Neuron (in vitro differentiated cells): ENCODE measurements at regions not wholly inside any gene's neighbourhood (a gene's known extent, or its start where the extent isn't known, plus 50 kb on each side); places are given as distances from the start of the nearest gene placed in this dataset.

Source experiments
- H2AFZ ChIP-seq: one replicate; pipeline ENCODE4 v1.6.1; 2013; ENCODE audit warnings: low read depth, mild to moderate bottlenecking, inconsistent platforms, low read length, moderate library complexity
- H3K27me3 ChIP-seq: one replicate; pipeline ENCODE4 v1.6.1; 2013; ENCODE audit warnings: low read length; ENCODE audit not compliant: insufficient read depth
- H3K36me3 ChIP-seq: one replicate; pipeline ENCODE4 v1.6.1; 2013; ENCODE audit warnings: low read length; ENCODE audit not compliant: insufficient read depth
- H3K4me1 ChIP-seq: one replicate; pipeline ENCODE4 v1.6.1; 2013; ENCODE audit warnings: low read length; ENCODE audit not compliant: insufficient read depth
- H3K4me3 ChIP-seq: 2 replicates; pipeline ENCODE4 v1.5.1; 2013; ENCODE audit warnings: mild to moderate bottlenecking, low read length, moderate library complexity
- H3K9me3 ChIP-seq: one replicate; pipeline ENCODE4 v1.6.1; 2013; ENCODE audit warnings: low read length

DNA sequence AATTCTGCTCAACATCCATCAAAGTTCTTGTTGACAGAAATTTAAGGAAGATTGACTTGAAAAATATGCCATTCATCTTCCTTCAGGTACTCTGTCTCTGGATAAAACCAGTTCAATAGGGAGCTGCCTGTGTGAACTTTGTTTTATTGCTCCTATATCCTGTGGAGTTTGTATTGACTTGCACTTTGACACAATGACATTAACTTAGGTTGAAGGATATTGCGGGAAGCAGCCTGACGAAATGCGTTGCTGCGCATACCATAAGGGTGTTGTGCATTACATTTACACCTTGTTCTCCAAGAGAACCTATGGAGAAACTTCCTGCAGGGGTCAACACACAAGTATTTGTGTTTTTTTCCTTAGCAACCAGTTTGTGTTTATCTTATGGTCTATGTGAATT is 185.4 kb upstream of the GRIK2 start:
- H3K4me1 ChIP-seq: no peaks in the 10 kb centered on the region
- no peaks in the 10 kb centered on the region for H3K36me3 ChIP-seq
- H2AFZ ChIP-seq: no peak overlapping the region
- no peaks in the 10 kb centered on the region for H3K9me3 ChIP-seq
- no peaks in the 10 kb centered on the region for H3K27me3 ChIP-seq
- H3K4me3 ChIP-seq: no peak overlapping the region

DNA sequence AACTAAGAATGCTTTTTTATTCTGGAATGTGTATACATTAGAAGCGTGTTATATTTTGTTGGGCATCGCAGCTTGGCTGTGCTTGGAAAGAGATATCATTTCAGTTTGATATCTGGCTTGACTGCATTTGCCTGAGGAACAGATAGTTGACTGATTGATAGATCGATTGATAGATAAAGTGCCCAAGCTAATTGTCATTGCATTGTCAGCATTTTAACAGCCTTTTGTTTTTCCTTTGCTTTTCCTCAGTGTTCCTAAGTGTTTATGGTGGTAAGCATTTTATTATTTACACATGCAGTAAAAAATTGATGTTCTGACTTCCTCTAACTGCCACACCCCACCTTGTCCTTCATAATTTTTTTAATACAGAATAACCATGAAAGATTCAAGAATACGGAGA is 180.9 kb upstream of the GRIK2 start:
- no peaks in the 10 kb centered on the region for H3K9me3 ChIP-seq
- no peaks in the 10 kb centered on the region for H3K36me3 ChIP-seq
- H3K4me1 ChIP-seq: no peaks in the 10 kb centered on the region
- H3K4me3 ChIP-seq: no peak overlapping the region
- no peak overlapping the region for H2AFZ ChIP-seq
- H3K27me3 ChIP-seq: no peaks in the 10 kb centered on the region

- Histone ChIP-seq H2AFZ (no peak overlapping the region), H3K4me3 (no peak overlapping the region), H3K4me1 (no peaks in the 10 kb centered on the region), H3K36me3 (no peaks in the 10 kb centered on the region), H3K27me3 (no peaks in the 10 kb centered on the region), H3K9me3 (no peaks in the 10 kb centered on the region)
These were observed 171.5 kb upstream of the GRIK2 start for GRCh38 chr6:101222007-101222406.

GRCh38 chr6:101224751-101225150 is 168.8 kb upstream of the GRIK2 start:
- Histone ChIP-seq H3K27me3 (no peaks in the 10 kb centered on the region), H2AFZ (no peak overlapping the region), H3K36me3 (no peaks in the 10 kb centered on the region), H3K9me3 (no peaks in the 10 kb centered on the region), H3K4me3 (no peak overlapping the region), H3K4me1 (no peaks in the 10 kb centered on the region)

GRCh38 chr6:101226677-101227135 is 166.8 kb upstream of the GRIK2 start:
- Histone ChIP-seq H3K36me3 (no peaks in the 10 kb centered on the region), H3K27me3 (no peaks in the 10 kb centered on the region), H2AFZ (no peak overlapping the region), H3K4me1 (no peaks in the 10 kb centered on the region), H3K9me3 (no peaks in the 10 kb centered on the region), H3K4me3 (no peak overlapping the region)

DNA sequence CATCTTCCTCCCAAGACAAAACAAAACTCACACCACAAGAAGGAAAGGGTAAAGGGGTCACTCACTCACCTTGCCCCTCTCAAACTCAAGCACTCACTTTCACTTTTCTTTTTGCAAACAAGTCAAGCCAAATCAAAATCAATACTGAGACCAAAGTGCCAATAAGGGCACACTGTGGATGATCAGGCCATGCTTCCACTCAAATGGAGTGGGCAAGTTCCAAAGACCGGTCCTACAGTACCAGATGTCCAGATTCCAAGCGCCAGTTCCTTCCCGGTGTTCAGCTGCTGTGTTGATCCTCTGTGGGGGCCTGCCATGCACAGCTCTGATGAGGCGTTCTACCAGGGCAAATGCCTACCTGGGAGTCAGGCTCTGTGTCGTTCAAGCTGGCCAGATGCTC is 162.6 kb upstream of the GRIK2 start:
- H3K4me1 ChIP-seq: no peaks in the 10 kb centered on the region
- H3K36me3 ChIP-seq: no peaks in the 10 kb centered on the region
- no peak overlapping the region for H2AFZ ChIP-seq
- H3K4me3 ChIP-seq: no peak overlapping the region
- H3K9me3 ChIP-seq: no peaks in the 10 kb centered on the region
- no peaks in the 10 kb centered on the region for H3K27me3 ChIP-seq

- Histone ChIP-seq H3K9me3 (no peaks in the 10 kb centered on the region), H3K4me1 (no peaks in the 10 kb centered on the region), H3K4me3 (no peak overlapping the region), H3K36me3 (no peaks in the 10 kb centered on the region), H2AFZ (no peak overlapping the region), H3K27me3 (no peaks in the 10 kb centered on the region)
These were observed 161.8 kb upstream of the GRIK2 start for GRCh38 chr6:101231606-101232235.

DNA sequence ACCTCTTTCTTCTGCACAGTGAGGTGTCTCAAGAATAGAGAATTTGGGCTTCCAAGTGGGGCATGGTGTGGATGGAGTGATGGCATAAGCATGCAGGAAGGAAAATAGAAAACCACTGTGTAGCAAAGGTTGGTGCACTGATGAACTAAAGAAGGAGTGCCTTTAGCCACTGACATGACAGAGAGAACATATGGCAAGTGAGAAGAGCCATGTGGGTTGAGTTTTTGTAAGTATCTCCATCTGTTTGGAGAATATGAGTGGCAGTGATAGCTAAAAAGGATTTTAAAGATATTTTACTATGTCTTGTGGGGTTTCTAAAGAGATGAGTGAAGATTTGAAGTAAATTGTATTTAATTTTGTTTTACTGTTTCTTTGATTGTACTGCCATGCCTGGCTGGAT is 160.5 kb upstream of the GRIK2 start:
- H3K4me3 ChIP-seq: no peak overlapping the region
- H3K9me3 ChIP-seq: no peaks in the 10 kb centered on the region
- H3K36me3 ChIP-seq: no peaks in the 10 kb centered on the region
- no peak overlapping the region for H2AFZ ChIP-seq
- no peaks in the 10 kb centered on the region for H3K4me1 ChIP-seq
- H3K27me3 ChIP-seq: no peaks in the 10 kb centered on the region

DNA sequence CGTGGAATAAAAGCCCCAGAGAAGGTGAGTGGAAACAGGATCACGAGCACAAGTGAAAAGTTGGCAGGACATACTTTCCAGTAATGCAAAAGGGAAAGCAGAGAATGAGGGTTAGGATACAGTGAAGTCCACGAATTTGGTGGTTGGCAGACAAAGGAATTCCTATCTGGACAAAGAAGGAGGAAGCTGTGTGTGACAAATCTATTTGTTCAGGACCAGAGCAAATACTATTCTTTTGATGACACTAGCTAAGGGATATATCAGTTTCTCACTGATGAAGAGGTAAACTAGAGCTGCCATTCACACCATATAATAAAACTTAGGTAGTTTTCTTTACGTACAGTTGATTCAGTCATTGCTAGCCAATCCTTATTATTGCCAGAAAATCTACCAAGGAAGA is 156.8 kb upstream of the GRIK2 start:
- H3K4me3 ChIP-seq: no peak overlapping the region
- no peaks in the 10 kb centered on the region for H3K4me1 ChIP-seq
- H3K27me3 ChIP-seq: no peaks in the 10 kb centered on the region
- H3K36me3 ChIP-seq: no peaks in the 10 kb centered on the region
- H2AFZ ChIP-seq: no peak overlapping the region
- no peaks in the 10 kb centered on the region for H3K9me3 ChIP-seq

- Histone ChIP-seq H3K27me3 (no peaks in the 10 kb centered on the region), H3K36me3 (no peaks in the 10 kb centered on the region), H2AFZ (no peak overlapping the region), H3K4me1 (no peaks in the 10 kb centered on the region), H3K4me3 (no peak overlapping the region), H3K9me3 (no peaks in the 10 kb centered on the region)
These were observed 152.1 kb upstream of the GRIK2 start for GRCh38 chr6:101241442-101241841.

DNA sequence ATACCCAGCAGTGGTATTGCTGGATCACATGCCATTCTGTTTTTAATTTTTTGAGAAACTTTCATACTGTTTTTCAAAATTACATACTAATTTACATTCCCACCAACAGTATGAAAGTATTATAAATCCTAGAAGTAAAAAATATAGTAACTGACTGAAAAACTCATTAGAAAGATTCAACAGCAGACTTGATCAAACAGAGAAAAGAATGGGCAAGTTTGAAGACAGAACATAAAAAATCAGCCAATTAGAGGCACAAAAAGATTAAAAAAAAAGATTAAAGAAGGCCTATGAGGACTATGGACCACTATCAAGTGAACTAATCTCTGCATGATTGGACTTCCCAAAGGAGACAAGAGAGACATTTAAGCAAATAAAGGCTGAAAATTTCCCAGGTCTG is 144.0 kb upstream of the GRIK2 start:
- no peak overlapping the region for H3K4me3 ChIP-seq

GRCh38 chr6:101257163-101257562 is 136.3 kb upstream of the GRIK2 start:
- no peaks in the 10 kb centered on the region for H3K9me3 ChIP-seq
- H3K4me1 ChIP-seq: no peaks in the 10 kb centered on the region
- H3K4me3 ChIP-seq: no peak overlapping the region
- no peak overlapping the region for H2AFZ ChIP-seq
- no peaks in the 10 kb centered on the region for H3K36me3 ChIP-seq
- no peaks in the 10 kb centered on the region for H3K27me3 ChIP-seq

More for the DNA sequence above, 144.0 kb upstream of the GRIK2 start:
- Histone ChIP-seq H3K4me1 (no peaks in the 10 kb centered on the region), H3K27me3 (no peaks in the 10 kb centered on the region), H3K36me3 (no peaks in the 10 kb centered on the region), H3K9me3 (no peaks in the 10 kb centered on the region), H2AFZ (no peak overlapping the region)

DNA sequence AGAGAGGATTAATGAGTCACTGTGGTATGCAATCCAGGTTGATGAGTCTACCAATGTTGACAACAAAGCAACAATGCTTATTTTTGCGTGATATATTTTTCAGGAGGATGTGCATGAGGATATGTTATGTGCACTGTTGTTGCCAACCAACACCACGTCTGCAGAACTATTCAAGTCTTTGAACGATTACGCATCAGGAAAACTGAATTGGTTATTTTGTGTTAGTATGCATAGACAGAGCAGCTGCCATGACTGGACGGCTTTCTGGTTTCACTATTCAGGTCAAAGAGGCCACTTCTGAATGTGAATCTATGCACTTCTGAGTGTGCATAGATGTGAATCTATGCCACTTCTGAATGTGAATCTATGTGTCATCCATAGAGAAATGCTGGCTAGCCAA is 134.0 kb upstream of the GRIK2 start:
- no peaks in the 10 kb centered on the region for H3K4me1 ChIP-seq
- H3K4me3 ChIP-seq: no peak overlapping the region
- H2AFZ ChIP-seq: no peak overlapping the region
- H3K36me3 ChIP-seq: no peaks in the 10 kb centered on the region
- no peaks in the 10 kb centered on the region for H3K27me3 ChIP-seq
- no peaks in the 10 kb centered on the region for H3K9me3 ChIP-seq

DNA sequence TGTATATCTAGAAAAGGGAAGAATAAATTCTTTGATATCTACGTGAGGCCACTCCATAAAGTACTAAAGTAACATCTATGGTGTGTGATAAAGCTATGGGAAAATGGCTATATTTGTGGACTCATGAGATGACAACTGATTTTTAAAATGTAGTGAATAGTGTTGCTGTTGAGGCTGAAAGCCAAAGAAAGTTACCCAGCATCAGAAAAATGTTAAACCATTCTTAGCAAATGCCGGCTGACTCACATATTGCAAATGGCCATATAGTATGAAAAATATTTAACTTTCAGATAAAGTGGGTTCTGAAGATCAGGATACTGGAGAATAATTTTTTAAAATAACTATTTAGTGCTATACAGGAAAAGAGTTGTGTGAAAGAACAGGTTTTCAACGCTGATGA is 129.9 kb upstream of the GRIK2 start:
- Histone ChIP-seq H3K4me3 (no peak overlapping the region), H3K36me3 (no peaks in the 10 kb centered on the region), H2AFZ (no peak overlapping the region)

More for the DNA sequence above, 129.9 kb upstream of the GRIK2 start:
- Histone ChIP-seq H3K27me3 (no peaks in the 10 kb centered on the region), H3K9me3 (no peaks in the 10 kb centered on the region), H3K4me1 (no peaks in the 10 kb centered on the region)
